ENCODE measurements at regions not wholly inside any gene's neighbourhood (a gene's known extent, or its start where the extent isn't known, plus 50 kb on each side); places are given as distances from the start of the nearest gene placed in this dataset.

- ATAC-seq (no peak), DNase-seq (no peak)
- 80 to 97% (median 88%) methylated on average over 2 of the region's 2 CpGs for WGBS, 4 donors
- intact Hi-C loops (cut with DNase I), result no loop called here
- H3K9me3 ChIP-seq, result no peaks in the 10 kb centered on the region
- peaks cover 0 to 8% (median 0%) of the 10 kb centered on the region in 12 donors for H3K4me1 ChIP-seq
- no peak for TF ChIP-seq POLR2A (IDR thresholded peaks at IDR 0.05)
- no peak for TF ChIP-seq CTCF (IDR thresholded peaks at IDR 0.05)
- H3K27me3 ChIP-seq, result no peaks in the 10 kb centered on the region
- H3K36me3 ChIP-seq, result no peaks in the 10 kb centered on the region
- no peak overlapping the region for H3K27ac ChIP-seq
- no peak overlapping the region for H3K4me3 ChIP-seq
These were observed 104.4 kb downstream of the MANEA start for GRCh38 chr6:95681736-95682135.

- H3K27me3 ChIP-seq, result no peaks in the 10 kb centered on the region
- no peak for DNase-seq
- intact Hi-C loops (cut with DNase I), result no loop called here
- no peak overlapping the region for H3K27ac ChIP-seq
- no peak for ATAC-seq
- TF ChIP-seq CTCF (IDR thresholded peaks at IDR 0.05) (no peak), POLR2A (IDR thresholded peaks at IDR 0.05) (no peak)
- WGBS, 4 donors, result 16 to 45% (median 33%) methylated on average over 1 of the region's 1 CpG
- H3K9me3 ChIP-seq, result no peaks in the 10 kb centered on the region
- H3K4me3 ChIP-seq, result no peak overlapping the region
- no peaks in the 10 kb centered on the region for H3K36me3 ChIP-seq
- peaks cover 0 to 8% (median 0%) of the 10 kb centered on the region in 12 donors for H3K4me1 ChIP-seq
These were observed 105.1 kb downstream of the MANEA start for GRCh38 chr6:95682476-95682875.

- WGBS, 4 donors, result 45 to 62% (median 53%) methylated on average over 3 of the region's 3 CpGs
- peaks cover 0 to 12% (median 0%) of the 10 kb centered on the region in 12 donors for H3K4me1 ChIP-seq
- ATAC-seq (no peak), DNase-seq (no peak)
- TF ChIP-seq POLR2A (IDR thresholded peaks at IDR 0.05), result no peak
- TF ChIP-seq CTCF (IDR thresholded peaks at IDR 0.05), result no peak
- H3K4me3 ChIP-seq, result no peak overlapping the region
- H3K27me3 ChIP-seq, result no peaks in the 10 kb centered on the region
- H3K27ac ChIP-seq, result no peak overlapping the region
- peaks cover 0 to 13% (median 0%) of the 10 kb centered on the region in 12 donors for H3K9me3 ChIP-seq
- intact Hi-C loops (cut with DNase I), result no loop called here
- H3K36me3 ChIP-seq, result no peaks in the 10 kb centered on the region
These were observed 108.5 kb downstream of the MANEA start for GRCh38 chr6:95685822-95686221.

DNA sequence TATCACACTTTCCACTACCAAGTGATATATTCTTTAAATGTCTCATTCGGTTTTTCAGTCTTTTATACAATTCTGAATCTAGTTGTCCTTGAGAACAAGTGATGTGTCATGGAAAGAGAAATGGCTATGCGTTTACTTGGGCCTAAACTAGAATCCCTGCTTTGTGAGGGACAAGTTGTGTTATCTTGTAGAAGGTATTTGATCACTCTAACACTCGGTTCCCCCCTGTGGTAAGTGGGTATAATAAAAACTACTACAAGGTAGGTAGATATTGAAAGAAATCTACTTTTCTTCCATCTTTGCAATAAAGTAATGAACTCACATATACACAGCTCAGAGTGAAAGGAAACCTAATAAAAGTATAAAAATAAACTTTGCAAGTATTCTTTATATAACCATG is 108.9 kb downstream of the MANEA start:
- ATAC-seq, result no peak
- no peak for DNase-seq
- H3K4me3 ChIP-seq, result no peak overlapping the region
- H3K27ac ChIP-seq, result no peak overlapping the region
- no peaks in the 10 kb centered on the region for H3K27me3 ChIP-seq
- peaks cover 0 to 12% (median 0%) of the 10 kb centered on the region in 12 donors for H3K4me1 ChIP-seq
- H3K9me3 ChIP-seq, result peaks cover 0 to 13% (median 0%) of the 10 kb centered on the region in 12 donors
- TF ChIP-seq CTCF (IDR thresholded peaks at IDR 0.05), result no peak
- TF ChIP-seq POLR2A (IDR thresholded peaks at IDR 0.05), result no peak
- 53 to 73% (median 66%) methylated on average over 3 of the region's 3 CpGs for WGBS, 4 donors
- intact Hi-C loops (cut with DNase I), result no loop called here
- H3K36me3 ChIP-seq, result no peaks in the 10 kb centered on the region

Data from heart left ventricle (tissue), 16 donors.